GM18505 (cell line): ENCODE measurements at regions not wholly inside any gene's neighbourhood (a gene's known extent, or its start where the extent isn't known, plus 50 kb on each side); places are given as distances from the start of the nearest gene placed in this dataset.

Source experiments
- ATAC-seq: cut with Tn5 transposase; IDR thresholded peaks from one replicate; pipeline ENCODE4 v1.9.1; 2021; ENCODE audit not compliant: unreplicated experiment
- POLR2A ChIP-seq: IDR thresholded peaks from 4 replicates; pipeline ENCODE4 v1.6.1; 2011; ENCODE audit warnings: borderline replicate concordance; ENCODE audit not compliant: insufficient read depth, insufficient read length; ENCODE audit errors: extremely low read depth

DNA sequence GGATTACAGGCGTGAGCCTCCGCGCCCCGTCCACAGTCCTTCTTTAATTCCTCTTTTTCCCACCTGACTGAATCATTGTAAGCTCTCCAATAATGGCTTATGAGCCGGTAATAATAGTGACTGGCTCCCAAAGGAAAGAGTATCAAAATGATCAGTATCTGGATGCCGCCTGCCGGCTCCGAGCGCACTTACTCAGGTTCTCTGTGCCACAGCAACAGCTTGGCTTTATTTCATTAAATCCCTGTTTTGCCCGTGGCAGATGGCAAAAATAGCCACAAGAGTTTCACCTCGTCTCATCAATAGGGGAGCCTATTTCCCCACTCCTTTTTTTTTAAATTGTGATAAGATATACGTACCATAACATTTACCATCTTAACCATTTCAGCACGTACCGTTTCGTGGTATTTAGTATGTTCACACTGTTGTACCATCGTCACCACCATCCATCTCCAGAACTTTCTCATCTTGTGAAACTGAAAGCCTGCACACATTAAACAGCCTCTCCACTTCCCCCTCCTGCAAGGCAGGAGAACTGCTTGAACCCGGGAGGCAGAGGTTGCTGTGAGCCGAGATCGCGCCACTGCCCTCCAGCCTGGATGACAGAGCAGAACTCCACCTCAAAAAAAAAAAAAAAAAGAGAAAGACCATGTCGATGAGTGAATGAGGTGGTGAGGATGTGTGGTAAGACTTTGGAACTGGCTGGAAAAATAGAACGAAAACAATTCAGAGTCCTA is 80.7 kb upstream of the DLG1 start:
- TF ChIP-seq POLR2A = no peak

DNA sequence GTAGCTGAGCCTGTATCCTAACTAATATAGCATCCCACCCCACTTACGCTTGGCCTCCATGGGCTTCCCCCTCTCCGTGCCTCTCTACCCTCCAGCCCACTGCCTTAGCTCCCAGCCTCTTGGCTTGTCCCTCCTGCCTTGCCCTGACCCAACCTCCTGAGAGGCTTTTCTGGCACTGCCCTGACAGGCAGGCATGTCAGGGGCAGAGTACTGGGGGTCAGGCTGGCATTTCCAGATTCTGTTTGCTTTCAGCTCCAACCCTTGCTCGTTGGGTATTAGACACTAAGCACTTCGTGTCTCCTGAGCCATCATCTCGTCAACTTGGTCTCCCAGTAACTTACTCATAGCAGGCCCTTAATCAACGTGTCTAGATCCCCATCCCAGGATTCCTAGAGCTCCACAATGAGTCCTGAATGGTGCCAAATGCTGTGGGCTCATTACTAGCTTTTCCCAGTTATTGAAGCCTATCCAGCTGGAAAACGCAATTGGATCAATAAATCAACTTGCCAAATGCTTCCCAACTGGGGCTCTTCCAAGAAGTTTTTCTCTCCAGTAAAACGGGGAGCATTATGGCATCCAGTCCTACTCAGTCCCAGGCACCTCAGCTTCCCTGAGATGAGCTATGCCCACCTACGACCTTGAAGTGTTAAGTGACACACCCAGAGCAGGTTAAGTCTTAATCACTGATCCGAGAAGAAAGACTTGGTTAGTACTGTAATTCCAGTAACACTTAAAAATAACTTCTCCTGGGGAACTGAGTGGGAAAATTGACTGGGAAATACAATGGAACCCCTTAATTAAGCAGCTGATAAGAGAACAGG is 78.5 kb upstream of the DLG1 start:
- no peak for ATAC-seq
- TF ChIP-seq POLR2A = no peak

More for the DNA sequence above, 80.7 kb upstream of the DLG1 start:
- no peak for ATAC-seq

DNA sequence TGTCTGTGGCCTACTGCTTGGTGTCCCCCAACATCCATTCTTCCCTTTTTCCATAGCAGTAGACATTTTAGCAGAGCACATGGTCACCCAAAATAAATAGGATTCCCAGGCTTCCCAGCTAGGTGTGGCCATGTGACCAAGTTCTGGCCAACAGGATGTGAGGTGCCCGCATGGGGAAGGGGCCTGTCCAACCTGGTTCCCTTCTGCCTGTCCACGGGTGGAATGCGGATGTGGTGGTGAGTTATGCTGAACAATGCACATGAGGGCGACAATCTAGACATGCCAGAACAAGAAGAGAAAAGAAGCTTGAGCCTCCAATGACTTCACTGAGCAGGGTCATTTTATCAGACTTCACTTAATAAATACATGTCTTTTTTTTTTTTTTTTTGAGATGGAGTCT is 77.6 kb upstream of the DLG1 start:
- no peak for ATAC-seq

DNA sequence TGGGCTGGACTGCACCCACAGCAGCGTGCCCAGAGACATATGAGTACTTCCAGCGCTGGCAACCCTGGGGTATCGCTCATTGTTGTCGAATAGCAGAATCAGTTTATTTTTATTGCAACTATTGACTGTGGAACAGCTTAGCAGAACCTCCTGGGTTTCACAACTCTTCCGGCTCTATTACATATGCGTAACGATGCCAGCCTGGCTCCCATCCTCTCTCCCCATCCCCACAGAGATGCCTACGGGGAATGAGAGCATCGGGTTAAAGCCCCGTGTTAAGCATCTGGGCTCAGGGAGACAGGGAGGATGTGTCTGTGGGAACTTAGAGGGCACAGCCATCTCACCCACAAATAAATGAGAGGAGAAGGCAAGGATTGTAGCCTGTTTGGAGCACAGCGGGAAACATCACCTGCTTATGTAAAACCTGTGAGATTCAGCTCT is 76.6 kb upstream of the DLG1 start:
- no peak for TF ChIP-seq POLR2A
- no peak for ATAC-seq

More for the DNA sequence above, 77.6 kb upstream of the DLG1 start:
- TF ChIP-seq POLR2A = no peak

DNA sequence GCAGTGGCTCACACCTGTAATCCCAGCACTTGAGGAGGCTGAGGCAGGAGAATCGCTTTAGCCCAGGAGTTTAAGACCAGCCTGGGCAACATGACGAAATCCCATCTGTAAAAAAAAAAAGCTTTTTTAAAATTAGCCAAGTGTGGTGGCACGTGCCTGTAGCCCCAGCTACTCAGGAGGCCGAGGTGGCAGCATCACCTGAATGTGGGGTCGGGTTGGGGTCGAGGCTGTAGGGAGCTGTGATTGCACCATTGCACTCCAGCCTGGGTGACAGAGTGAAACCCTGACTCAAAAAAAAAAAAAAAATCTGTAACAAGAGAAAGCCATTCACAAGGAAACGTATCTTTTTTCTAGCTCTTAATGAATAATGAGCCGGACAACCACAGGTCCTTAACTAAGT is 74.7 kb upstream of the DLG1 start:
- no peak for TF ChIP-seq POLR2A
- ATAC-seq = no peak

DNA sequence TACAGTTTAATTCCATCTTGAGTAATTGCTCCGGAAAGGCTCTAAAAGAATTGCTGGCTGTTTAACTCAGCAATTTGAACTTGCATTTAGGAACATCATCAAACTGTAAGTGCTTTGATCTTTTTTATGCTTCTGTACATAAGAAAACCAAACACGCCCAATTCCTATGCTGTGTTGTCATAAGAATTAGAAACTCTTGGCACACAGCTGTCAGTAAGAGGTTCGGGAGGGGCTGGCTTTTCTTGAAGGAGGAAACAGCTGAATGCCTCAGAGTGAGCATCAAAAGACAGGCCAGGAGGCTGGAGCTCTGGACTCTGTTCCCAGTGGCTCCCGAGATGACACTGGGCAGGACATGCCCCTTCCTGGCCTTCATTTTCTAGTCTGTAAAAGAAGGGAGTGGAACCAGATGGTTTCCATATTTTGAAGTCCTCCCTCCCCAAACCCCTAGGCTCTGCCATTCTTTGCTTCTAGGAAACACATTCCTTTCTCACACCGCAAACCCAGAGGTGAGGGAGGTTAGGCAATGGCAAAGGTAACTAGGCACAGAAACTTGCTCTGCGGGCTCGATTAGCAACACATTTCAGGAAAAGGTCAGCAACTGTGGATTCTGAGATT is 73.7 kb upstream of the DLG1 start:
- no peak for TF ChIP-seq POLR2A
- ATAC-seq = no peak

DNA sequence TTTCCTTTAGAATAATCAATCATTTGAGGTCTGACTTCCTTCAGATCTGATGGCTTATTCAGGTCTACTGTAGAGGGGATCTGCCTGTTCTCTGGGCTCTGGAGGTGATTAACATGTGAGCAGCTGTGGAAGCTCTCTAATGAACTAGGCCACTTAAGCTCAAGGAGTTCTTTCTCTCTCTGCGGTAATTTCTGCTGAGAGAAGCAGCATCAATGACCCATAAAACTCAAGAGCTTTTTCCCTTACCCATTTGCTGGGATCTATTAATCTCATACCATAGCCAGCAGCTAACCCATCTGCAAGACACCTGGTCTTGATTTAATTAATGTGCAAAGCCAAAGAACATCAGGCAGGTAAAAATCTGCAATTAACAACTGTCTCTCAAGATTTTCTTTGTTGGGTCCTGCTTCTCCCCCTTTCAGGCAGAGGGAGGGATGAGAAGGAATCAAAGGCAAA is 73.2 kb upstream of the DLG1 start:
- ATAC-seq = no peak
- no peak for TF ChIP-seq POLR2A

DNA sequence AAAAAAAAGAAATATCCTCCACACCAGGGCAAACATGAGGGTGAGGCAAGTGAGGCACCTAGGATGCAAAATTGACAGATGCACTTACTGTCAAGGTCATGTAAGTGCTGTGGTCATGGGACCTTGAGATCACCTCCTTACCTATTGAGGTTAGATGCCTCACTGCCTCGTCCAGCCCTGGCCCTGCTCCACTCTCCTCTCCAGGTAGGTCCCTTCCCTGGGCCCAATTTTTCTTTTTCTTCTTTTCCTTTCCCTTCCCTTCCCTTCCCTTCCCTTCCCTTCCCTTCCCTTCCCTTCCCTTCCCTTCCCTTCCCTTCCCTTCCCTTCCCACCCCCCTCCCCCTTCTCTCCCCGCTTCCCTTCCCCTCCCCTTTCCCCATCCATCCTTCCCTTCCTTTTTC is 71.1 kb upstream of the DLG1 start:
- no peak for TF ChIP-seq POLR2A
- ATAC-seq = no peak

DNA sequence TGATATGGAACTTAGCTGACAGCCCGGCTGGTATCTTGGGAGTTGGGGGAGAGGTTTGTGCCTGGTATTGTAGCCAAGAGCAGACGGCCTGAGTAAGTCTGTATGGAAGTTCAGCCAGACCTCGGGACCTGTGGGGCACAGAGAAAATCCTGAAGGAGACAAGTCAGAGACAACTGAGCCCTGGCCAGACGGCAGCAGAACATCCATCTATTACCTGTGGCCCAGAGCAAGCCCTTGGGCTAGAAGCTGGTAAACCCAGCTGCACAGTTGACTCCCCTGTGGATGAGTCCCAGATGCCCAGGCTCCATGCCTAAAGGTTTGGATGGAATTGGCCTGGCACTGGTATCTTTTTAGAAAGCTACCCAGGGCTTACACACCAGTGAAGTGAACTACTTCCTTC is 70.4 kb upstream of the DLG1 start:
- TF ChIP-seq POLR2A = no peak
- ATAC-seq = no peak

DNA sequence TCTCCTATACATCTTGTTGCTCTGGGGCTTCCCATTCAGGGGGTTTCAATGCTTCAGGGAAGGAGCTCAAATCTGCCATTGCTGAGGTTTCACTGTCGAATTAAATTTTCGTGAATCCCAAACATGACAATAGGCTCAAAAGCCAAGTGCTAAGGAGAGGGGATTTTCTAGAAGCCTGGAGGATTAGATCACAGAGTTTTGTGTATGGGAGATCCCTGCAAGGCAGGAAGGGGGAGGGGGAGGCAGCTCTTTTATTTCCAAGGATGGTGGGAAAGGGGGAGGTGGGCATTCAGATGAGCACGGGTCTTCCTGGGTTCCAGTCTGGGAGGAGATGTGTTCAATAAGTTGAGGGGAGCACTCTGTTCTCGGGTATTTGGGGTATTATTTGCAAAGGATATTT is 69.9 kb upstream of the DLG1 start:
- no peak for TF ChIP-seq POLR2A
- no peak for ATAC-seq

DNA sequence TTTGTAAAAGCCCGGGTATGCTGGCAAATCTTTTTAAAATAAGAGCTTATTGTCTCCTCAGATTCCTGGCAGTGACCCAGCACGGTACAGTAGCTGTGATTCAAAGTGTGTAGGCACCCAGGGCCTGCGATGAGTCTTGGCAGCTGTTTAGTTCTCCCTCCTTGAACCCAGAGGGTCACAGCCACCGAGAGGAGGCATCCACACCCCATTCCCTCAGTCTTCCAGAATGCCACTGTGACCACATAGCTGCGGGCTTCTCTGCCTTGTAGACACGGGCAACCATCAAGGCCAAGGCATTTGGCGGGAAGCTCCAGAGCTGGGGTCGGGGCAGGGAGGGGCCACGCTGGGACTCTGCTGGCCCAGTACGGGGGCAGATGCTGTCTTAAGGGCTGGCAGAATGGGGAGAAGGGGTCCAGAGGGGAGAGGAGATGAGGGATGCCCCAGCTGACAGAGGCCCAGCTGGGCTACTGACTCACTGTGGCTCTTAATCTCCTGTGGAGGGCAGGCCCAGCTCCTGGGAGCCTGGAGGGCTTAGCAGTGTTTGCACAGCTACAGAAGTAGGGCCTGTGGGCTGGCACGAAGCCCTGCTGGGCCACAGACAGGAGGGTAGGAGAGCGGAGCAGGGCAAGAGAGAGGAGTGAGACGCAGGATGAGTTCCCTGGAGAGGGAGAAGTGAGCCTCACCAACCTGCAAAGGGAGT is 68.8 kb upstream of the DLG1 start:
- no peak for ATAC-seq
- TF ChIP-seq POLR2A = no peak

DNA sequence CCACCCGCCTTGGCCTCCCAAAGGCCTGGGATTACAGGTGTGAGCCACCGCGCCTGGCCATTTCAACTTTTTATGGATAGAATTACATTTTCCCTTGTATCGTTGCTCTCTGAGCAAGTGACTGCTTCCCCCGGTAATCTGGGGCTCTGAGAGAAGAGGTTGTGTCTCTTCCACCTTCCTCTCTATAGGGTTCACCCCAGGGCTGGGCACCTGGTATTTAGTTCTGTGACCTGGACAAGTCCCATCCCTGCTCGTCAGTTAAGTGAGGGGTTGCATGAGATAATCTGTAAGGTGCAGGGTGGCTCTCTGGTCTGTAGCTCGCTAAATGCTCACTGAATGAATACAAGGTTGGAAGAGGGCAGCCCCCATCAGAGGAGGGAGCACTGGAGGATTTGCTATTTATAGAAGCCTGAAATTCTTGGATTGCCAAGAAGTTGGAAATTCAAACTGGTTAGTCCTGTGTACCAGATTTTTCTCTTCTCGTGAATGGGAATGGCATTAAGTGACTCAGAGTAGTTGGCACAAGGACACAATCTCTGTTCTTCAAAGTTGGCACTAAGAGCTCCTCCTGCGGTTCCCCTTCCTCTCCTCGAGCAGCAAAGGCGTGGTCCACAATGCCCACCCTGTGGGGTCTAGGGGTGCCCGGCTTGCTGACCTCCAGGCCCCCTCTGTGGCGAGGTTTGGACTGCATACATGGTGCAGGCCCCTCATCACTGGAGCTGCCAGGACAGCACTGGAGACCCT is 68.1 kb upstream of the DLG1 start:
- ATAC-seq = no peak
- TF ChIP-seq POLR2A = no peak

DNA sequence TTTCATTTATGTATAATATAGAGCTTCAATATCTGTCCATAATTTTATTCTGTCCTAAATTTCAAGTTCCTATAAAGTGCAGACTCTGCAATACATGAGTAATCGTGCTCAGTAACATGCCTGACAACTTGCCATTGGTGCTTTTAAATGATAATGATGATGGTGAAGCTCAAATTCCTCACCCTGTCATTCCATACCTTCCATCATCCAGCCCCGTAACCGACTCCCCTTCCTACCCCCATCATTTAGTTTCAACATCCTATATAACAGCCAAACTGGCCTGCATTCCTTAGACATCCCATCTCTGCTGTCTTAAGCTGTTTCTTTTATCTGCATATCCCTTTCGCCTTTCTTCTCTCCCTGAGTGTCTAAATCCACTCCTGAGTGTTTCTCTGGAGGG is 67.2 kb upstream of the DLG1 start:
- no peak for TF ChIP-seq POLR2A
- ATAC-seq = no peak

DNA sequence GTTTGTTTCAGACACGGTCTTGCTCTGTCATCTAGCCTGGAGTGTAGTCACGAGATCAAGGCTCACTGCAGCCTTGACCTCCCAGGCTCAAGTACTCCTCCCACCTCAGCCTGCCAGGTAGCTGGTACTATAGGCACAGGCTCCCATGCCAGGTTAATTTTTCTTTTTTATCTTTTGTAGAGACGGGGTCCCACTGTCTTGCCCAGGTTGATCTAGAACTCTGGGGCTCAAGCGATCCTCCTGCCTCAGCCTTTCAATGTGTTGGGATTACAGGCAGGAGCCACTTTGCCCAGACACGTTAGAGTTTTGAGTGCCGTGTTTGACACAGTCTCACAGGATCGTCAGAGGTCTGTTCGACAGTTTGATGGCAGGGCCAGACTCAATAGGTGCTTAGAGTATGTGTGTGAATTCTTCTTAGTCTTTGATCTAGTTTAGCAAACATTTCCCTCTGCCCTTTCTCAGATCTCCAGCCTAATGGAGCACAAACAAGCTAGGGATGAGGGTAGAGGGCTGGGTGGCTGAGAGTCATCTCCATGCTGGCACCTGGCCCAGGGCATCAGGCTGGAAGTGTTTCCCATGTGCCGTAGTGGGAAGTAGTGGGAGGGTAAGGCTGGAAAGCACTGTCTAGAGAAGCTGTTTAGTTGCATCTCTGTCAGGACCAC is 66.1 kb upstream of the DLG1 start:
- ATAC-seq = no peak
- no peak for TF ChIP-seq POLR2A
